ENCODE measurements at regions not wholly inside any gene's neighbourhood (a gene's known extent, or its start where the extent isn't known, plus 50 kb on each side); places are given as distances from the start of the nearest gene placed in this dataset.

DNA sequence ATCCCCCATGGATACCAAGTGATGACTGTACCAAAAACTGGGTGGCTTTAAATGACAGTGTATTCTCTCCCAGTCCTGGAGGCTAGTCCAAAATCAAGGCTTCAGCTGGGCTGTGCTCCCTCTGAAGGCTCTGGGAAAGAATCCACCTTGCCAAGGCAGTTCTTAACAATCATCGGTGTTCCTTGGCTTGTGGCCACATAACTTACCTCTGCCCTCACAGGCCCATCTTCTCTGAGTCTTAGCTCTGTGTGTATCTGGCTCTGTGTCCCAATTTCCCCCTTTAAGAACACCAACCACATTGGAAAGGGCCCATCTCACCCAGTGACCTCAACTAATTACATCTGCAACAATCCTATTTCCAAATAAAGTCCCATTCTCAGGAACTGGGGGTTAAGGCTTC lies 503.0 kb upstream of the PROK2 start:
- no peak for DNase-seq (ENCODE audit: low spot score)
- Histone ChIP-seq H3K36me3 (no peaks in the 10 kb centered on the region), H3K79me2 (ENCODE audit: low read depth) (no peaks in the 10 kb centered on the region), H3F3A (ENCODE audit: low read depth) (no peaks in the 10 kb centered on the region), H3K27me3 (no peaks in the 10 kb centered on the region), H3K9ac (no peak overlapping the region), H3K9me3 (ENCODE audit: low read depth) (no peaks in the 10 kb centered on the region), H3K27ac (no peak overlapping the region), H2AFZ (replicated peaks) (no peak overlapping the region), H4K20me1 (ENCODE audit: low read depth) (no peaks in the 10 kb centered on the region), H3K4me3 (no peak overlapping the region), H3K4me2 (no peak overlapping the region), H3K4me1 (peaks cover 11% of the 10 kb centered on the region)
- Mint-ChIP-seq H3K36me3 (no peaks in the 10 kb centered on the region), H3K9me3 (no peaks in the 10 kb centered on the region), H3K27ac (no peak overlapping the region), H3K4me3 (no peak overlapping the region), H3K4me1 (peaks cover 23% of the 10 kb centered on the region), H3K27me3 (ENCODE audit: insufficient read depth, low read depth) (peaks cover 11% of the 10 kb centered on the region)
- TF ChIP-seq, protein P1, sequence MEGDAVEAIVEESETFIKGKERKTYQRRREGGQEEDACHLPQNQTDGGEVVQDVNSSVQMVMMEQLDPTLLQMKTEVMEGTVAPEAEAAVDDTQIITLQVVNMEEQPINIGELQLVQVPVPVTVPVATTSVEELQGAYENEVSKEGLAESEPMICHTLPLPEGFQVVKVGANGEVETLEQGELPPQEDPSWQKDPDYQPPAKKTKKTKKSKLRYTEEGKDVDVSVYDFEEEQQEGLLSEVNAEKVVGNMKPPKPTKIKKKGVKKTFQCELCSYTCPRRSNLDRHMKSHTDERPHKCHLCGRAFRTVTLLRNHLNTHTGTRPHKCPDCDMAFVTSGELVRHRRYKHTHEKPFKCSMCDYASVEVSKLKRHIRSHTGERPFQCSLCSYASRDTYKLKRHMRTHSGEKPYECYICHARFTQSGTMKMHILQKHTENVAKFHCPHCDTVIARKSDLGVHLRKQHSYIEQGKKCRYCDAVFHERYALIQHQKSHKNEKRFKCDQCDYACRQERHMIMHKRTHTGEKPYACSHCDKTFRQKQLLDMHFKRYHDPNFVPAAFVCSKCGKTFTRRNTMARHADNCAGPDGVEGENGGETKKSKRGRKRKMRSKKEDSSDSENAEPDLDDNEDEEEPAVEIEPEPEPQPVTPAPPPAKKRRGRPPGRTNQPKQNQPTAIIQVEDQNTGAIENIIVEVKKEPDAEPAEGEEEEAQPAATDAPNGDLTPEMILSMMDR (IDR thresholded peaks at IDR 0.05) = no peak
- TF ChIP-seq EZH2 (IDR thresholded peaks at IDR 0.05) = no peak
- no peak for TF ChIP-seq EZH2phosphoT487 (IDR thresholded peaks at IDR 0.05)

DNA sequence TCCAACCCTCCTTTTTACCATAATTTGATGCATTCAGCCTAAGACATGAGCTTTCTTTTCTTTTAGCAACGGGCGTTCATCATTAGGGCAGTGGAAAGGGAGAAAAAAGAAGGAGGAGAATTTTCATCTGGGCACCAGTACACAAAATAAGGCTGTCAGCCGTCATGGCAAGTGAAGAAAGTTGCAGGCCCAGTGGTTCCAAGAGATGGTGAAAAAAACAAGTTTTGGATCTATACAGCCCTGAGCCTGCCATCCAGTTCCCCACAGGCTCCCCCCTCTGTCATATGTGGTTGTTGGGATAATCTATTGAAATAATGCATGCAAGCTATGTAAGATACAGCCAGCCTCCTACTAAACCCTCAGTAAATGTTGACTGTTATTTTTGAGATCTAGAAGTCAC lies 500.6 kb upstream of the PROK2 start:
- TF ChIP-seq EZH2 (IDR thresholded peaks at IDR 0.05) (no peak), EZH2phosphoT487 (IDR thresholded peaks at IDR 0.05) (no peak)
- TF ChIP-seq, protein P1 (IDR thresholded peaks at IDR 0.05) = no peak
- no peaks in the 10 kb centered on the region for H3F3A ChIP-seq (ENCODE audit: low read depth)
- H2AFZ ChIP-seq (replicated peaks) = no peak overlapping the region
- peaks cover 11% of the 10 kb centered on the region for H3K4me1 ChIP-seq
- Mint-ChIP-seq H3K4me1 (peaks cover 26% of the 10 kb centered on the region), H3K9me3 (peaks cover 2% of the 10 kb centered on the region), H3K27ac (no peak overlapping the region), H3K4me3 (no peak overlapping the region), H3K27me3 (ENCODE audit: insufficient read depth, low read depth) (peaks cover 9% of the 10 kb centered on the region), H3K36me3 (no peaks in the 10 kb centered on the region)
- no peaks in the 10 kb centered on the region for H3K9me3 ChIP-seq (ENCODE audit: low read depth)
- DNase-seq (ENCODE audit: low spot score) = no peak
- no peak overlapping the region for H3K9ac ChIP-seq
- no peak overlapping the region for H3K4me3 ChIP-seq
- H4K20me1 ChIP-seq (ENCODE audit: low read depth) = no peaks in the 10 kb centered on the region
- H3K27ac ChIP-seq = no peak overlapping the region
- H3K36me3 ChIP-seq = no peaks in the 10 kb centered on the region
- H3K79me2 ChIP-seq (ENCODE audit: low read depth) = no peaks in the 10 kb centered on the region
- H3K27me3 ChIP-seq = no peaks in the 10 kb centered on the region
- no peak overlapping the region for H3K4me2 ChIP-seq

DNA sequence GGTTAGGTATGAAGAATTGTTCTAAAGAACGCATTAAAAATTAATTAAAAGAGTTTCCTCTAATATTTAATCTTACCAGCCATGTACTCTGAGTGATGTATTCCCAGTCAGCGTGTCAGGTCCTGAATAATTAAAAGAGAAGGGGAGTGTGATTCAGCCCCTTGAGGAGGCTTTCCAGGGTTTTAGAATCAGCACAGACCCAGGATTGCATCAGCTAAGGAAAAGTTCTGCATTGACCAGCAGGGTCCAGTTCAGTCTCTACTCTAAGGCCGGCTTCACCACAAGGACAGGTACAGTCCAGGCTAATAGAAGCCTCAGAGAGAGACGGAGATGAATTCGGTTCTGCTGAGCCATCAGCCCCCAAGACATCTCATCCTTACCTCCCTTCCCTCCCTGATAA lies 499.5 kb upstream of the PROK2 start:
- TF ChIP-seq, protein P1 (IDR thresholded peaks at IDR 0.05) = no peak
- TF ChIP-seq EZH2phosphoT487 (IDR thresholded peaks at IDR 0.05) (no peak), EZH2 (IDR thresholded peaks at IDR 0.05) (no peak)
- Histone ChIP-seq H2AFZ (replicated peaks) (peak overlapping the region; percentile 26), H4K20me1 (ENCODE audit: low read depth) (no peaks in the 10 kb centered on the region), H3F3A (ENCODE audit: low read depth) (no peaks in the 10 kb centered on the region), H3K4me2 (no peak overlapping the region), H3K36me3 (no peaks in the 10 kb centered on the region), H3K27ac (no peak overlapping the region), H3K9me3 (ENCODE audit: low read depth) (no peaks in the 10 kb centered on the region), H3K79me2 (ENCODE audit: low read depth) (no peaks in the 10 kb centered on the region), H3K9ac (no peak overlapping the region), H3K27me3 (no peaks in the 10 kb centered on the region), H3K4me1 (peaks cover 9% of the 10 kb centered on the region), H3K4me3 (no peak overlapping the region)
- Mint-ChIP-seq H3K4me3 (no peak overlapping the region), H3K36me3 (no peaks in the 10 kb centered on the region), H3K9me3 (peaks cover 2% of the 10 kb centered on the region), H3K27ac (no peak overlapping the region), H3K27me3 (ENCODE audit: insufficient read depth, low read depth) (peaks cover 9% of the 10 kb centered on the region), H3K4me1 (peaks cover 22% of the 10 kb centered on the region)
- DNase-seq (ENCODE audit: low spot score) = no peak
